HPDE6-E6E7 (cell line): ENCODE measurements at regions not wholly inside any gene's neighbourhood (a gene's known extent, or its start where the extent isn't known, plus 50 kb on each side); places are given as distances from the start of the nearest gene placed in this dataset.
A peak's percentile ranks its signal among the peaks of the same experiment; 100 is the strongest.

Experiments
- DNase-seq: peaks from one replicate; pipeline ENCODE4 v3.0.0; 2011; ENCODE audit warnings: missing footprints; ENCODE audit errors: extremely low spot score

DNA sequence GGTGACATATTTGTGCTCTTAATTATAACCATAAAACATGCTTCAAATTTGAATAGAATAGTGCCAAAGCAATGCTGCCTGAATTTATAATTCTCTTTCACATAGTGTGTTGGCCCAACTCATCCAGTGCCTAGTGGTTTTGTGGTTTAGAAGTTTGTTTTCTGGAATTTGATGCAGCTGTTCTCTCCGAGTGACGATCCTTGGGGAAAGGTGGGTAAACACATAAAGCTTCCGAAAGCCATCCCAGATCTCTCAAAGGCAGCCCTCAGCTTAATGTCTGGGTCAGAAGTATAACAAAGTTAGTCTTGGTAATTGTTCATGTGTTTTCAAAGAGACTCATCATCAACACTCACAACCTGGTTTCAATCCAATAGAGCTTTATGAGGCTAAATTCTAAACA, 235.6 kb upstream of the CDH2 start:
- no peak for DNase-seq

DNA sequence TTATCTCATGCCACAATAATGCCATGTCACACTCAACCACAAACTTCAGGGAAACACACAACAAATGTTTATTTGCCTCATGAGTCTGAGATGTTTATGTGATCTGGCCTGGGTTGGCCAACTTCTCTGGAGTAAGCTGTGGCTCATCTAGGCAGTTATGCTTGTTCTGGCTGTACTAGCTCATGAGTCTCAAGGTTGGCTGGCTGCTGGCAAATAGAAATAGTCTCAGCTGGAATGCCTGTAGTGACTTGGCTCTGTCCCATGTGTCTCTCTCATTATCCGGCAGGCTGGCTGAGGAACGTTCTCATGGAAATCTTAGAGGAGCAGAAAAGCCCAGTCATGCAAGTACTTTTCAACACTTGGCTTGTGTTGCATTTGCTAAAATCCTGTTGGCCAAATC, 234.9 kb upstream of the CDH2 start:
- no peak for DNase-seq

DNA sequence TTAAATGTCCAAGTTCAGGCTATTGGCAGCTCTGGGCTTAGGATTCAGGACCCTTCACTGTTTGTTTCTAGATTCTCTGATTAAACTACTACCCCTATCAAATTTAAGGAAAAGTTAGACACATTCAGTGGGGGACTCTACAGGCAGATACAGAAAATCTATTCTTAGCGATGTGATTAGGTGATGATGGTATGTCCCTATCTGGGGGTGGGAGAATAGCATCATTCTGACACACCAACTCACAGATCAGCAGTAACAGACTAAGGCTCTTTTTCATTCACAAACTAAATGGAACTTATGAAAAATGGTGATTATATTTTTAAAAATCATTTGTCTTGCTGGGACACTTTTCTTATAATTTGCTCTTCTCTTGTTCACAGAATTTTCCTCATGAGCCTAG, 232.9 kb upstream of the CDH2 start:
- no peak for DNase-seq

DNA sequence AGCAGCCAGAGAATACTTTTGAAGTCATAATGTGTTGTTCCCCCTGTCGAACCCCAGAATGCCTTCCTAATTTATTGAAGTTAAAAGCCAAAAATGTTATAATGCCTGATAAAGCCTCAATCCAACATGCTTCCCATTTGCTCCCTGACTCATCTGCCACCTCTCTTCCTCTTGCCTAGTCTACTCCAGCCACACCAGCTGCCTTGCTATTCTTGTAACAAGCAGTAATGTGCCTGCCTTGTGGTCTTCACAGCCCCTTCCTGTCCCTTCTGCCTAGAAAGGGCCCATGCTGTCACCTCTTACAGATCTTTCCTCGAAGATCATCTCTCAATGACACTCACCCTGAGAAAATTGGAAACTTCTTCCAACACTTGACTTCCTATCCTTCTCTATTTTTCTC, 231.6 kb upstream of the CDH2 start:
- DNase-seq, result no peak

DNA sequence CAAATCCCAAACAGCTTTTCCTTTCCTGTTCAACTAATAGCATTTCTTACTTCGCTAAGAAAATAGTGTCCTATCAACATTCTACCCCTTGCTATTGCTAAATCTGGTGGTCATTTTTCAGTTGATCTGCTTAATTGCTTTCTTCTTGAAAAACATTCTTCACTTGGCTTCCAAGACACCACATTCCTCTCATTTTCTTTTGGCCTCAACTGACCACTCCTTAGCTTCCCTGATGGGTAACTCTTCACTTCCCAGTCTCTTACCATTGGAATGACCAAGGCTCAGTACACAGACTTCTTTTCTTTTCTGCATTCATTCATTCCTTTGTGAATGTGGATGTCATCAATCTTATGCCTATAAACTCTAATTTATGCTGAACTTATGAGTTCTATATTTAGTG, 230.8 kb upstream of the CDH2 start:
- DNase-seq, result no peak

DNA sequence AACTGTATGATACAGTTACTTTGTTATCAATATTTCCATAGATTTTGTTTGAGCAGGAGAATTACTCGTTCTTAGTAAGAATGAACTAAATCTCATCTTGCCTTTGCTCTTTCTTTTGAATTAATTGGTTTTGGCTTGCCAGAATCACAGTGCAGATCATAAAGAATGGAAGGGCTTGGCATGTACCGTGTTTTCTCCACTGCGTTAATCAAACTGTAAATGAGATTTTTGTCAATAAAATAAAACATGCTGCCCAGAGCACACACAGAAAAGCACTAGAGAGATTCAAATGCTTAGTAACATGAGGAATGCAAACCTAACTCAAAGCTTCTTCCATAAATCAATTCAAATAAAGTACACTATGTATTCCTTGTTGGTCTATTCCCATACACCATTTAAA, 229.6 kb upstream of the CDH2 start:
- DNase-seq, result no peak

DNA sequence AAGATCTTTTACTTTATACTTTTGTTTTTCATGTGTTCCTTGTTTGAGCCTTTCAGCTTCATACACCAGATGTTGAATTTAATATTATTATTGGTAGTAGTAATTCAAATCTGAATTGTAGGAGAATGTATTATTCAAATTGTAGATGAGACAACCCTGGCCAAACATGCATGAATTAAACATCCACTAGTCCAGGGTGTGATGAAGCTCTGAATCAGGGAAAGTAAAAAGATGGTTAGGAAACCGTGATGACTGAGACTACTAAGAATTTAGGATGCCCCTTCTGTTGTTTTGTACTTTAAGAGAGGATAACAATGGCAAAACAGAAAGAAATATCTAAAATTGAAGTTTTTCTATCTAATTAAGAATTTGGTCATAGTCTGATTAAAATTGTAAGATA, 227.8 kb upstream of the CDH2 start:
- DNase-seq, result no peak

DNA sequence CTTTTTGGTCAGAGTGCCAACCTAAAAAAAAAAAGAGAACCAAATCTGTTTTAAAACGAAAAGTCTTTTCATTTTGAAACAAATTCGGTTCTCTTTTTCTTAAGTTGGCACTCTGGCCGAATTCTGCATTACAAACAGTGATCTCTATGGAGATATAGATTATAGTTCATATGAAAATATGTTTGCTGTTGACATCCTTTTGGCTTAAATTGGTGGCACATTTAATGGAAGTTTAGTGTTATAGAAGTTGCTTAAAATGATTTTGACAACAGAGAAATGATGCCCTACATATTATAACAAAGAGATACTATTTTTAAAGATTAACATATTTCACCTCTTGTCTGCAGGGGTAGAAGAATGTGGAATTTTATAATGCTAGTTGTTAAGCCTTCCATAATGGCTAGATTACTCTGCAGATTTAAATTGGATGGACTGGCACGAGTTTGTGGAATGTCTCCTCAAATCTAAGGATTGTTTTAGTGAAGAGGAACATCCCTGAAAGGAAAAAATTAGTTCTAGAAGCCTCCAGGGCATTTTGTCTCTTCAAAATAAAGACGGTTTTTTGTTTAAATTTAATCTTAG, 222.9 kb upstream of the CDH2 start:
- DNase-seq, result no peak

DNA sequence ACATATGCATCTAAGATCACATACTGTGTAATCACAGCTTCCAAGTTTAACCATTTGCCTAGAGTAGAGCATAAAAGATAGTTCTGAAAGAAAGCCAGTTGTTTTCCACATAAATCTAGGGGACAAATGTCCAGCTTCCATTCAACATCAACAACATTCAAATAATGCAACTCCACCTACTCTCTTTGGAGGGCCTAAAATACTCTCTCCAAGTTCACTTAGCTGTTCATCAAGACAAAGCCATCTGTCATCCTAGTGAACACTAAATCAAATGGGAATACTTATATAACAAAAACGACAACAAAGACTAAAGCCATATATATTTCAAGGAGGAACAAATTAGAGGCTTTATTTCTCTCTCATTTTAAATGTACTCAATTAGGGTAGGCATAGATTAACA, 221.5 kb upstream of the CDH2 start:
- no peak for DNase-seq

DNA sequence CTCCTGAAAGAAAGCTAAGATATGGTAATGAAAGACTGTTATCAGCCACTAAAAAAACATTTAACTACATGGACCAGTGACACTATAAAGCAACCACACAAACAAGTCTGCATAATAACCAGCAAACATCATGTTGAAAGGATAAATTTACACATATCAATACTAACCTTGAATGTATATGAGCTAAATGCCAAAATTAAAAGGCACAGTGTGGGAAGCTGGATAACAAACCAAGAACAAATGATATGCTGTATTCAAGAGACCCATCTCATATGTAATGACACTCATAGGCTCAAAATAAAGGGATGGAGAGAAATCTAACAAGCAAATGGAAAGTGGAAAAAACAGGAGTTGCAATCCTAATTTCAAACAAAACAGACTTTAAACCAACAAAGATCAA, 213.1 kb upstream of the CDH2 start:
- DNase-seq, result no peak

DNA sequence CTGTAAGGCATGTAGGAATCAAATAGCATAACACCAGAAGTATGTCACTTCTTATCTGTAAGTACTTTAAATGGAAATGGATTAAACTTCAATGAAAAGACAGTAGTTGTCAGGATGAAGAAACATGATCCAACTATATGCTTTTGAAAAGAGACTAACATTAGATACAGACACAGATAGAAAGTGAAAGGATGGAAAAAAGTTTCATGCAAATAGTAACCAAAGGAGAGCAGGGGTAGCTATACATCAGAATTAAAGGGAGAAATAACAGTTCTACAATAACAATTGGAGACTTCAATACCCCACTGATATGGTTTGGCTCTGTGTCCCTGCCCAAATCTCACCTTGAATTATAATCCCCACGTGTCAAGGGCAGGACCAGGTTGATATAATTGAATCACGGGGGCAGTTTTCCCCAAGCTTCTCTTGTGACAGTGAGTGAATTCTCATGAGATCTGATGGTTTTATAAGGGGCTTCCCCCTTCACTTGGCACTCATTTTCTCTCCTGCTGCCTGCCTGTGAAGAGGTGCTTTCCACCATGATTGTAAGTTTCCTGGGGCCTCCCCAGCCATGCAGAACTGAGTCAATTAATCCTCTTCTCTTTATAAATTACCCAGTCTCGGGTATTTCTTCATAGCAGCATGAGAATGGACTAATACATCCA, 205.4 kb upstream of the CDH2 start:
- no peak for DNase-seq

DNA sequence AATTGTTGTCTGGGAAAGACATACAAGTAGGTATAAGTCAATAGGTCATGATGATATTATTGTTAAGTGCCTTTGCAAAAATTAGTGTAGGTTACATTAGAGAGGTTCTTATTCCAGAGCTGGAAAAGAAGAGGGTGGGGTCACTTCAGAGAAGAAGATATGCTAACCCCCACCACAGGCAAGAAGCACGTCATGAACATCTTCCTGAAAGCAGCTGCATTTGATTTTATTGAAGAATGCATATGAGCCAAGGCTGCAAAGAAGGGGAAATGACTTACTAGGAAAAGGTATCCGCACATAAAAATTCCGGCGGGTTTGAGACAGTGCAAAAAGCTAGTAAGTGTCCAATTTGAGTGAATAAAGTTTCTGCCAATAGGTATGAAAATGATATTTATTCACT, 195.3 kb upstream of the CDH2 start:
- no peak for DNase-seq

DNA sequence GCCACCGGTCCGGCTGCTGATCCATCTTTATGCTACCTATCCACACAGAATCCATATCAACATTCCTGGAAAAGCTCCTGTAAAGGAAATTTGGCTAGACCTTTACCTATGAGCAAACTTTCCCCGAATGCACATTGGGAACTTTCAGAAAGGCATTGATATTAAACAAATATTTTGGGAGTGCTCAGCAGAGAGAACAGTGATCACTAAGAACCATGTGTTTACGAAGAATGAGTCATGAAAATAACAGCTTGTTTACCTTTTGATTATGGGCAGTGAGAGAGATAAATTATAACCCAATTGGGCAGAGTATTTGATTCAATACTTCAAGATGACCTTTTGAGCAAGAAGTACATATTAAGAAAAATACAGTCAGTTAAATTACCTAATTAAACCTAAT, 189.7 kb upstream of the CDH2 start:
- DNase-seq, result no peak

DNA sequence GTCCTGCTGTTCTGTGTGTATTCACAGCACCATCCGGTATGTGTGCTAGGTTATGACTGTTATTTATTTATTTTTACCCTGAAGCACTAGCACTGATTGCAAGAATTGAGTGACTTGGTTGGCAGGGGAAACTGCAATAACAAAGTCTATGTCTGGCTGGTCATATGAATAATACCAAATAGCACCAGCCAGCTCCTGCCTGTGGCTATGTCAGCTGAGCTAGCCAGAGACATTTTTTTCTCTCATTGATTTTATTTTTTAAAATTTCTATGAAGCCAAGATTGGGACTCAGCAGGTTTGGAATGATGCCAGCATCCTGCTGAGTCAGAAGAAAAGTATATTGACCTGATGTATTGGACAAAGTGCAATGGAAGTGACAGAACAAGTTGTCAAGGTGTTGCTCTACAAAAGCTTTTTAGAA, 188.5 kb upstream of the CDH2 start:
- DNase-seq, result peak; percentile 48

DNA sequence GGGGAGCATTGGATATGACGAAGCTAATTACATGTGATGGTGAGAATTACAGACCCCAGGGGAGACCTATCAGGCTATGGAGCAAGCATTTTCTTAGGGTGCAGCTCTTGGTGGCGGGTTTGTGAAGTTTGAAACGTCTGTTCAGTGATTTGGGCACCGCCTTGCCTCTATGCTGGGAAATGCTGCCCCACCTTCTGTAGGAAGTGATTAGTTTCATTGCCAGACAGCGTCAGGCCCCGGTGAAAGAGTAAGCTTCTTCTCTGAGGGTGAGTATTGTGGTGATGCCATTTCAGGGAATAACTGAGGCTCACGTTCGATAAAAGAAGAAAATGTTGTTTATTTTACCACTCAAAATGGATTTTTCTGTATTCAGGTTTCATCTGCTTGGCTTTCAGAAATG, 186.2 kb upstream of the CDH2 start:
- DNase-seq, result no peak

DNA sequence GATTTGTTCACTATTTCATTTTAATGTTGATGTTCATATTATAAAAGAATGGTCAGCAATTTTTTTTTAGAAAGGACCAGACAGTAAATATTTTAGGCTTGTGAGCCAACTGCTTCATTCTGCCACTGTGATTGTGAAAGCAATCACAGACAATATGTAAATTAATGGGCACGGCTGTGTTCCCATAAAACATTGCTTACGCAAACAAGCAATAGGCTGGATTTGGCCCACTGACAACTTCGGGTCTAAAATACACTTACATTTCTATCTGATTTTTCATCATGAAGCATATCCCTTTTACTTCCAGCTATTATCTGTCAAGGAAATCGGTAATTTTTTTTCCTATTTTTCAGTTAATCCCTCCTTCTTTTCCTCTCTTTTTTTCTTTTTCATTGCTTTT, 182.2 kb upstream of the CDH2 start:
- no peak for DNase-seq

DNA sequence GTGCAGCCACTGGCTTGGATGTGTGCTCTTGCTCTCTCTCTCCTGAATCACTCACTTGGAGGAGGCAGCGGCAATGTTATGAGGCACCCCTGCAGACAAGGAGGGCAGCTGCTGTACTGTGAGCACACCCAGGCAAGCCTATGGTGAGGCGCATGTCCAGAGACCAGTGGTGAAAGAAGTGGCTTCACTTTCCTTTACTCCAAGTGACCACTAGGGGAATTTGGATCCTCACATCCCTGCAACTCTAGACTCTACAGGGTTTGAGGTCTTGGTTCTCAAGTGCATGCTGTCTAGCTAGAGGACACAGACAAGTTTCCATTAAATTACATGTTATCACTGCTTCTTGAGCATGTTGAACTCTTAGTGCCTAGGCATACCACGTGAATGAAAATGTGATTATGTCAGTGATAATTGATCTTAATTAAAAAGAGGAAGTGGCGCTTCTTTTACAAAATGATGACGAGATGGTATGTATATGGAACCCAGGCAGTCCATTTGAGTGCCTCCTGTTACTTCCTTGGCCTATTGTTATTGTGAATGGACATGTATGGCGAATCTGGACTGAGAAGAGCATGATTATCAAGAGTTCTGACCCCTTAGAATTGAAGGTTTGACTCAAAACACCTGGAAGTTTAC, 181.0 kb upstream of the CDH2 start:
- no peak for DNase-seq

DNA sequence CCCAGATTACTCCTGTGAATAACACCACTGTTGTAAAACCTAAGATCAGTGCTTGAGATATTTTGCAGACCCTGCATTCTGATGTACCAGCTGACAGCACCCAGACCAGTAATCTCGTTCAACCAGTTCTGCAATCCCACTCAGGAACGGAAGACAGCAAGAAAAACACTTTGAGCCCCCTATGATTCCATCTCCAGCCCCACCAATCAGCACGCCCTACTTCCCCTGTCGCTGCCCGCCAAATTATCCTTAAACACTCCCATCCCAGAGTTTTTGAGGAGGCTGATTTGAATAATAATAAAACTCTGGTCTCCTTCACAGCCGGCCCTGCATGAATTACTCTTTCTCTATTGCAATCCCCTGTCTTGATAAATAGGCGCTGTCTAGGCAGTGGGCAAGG, 173.9 kb upstream of the CDH2 start:
- no peak for DNase-seq

DNA sequence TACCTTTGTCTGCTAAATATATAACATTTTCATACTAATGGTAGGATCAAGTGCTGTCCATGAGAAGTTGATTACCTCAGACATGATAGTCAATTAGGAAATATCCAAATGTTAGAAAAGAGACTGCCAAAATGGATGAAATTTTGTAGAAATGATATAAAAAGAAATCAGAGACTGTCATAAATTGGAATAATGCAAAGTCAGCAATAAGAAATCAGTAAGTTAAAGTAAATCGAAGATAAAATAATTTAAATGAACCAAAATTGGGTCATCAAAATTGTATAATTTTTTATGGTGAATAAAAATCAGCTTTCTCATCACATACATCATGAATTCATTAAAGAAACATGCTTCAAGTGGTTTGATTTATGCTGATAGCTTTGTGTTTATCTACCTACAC, 165.3 kb upstream of the CDH2 start:
- DNase-seq, result no peak

DNA sequence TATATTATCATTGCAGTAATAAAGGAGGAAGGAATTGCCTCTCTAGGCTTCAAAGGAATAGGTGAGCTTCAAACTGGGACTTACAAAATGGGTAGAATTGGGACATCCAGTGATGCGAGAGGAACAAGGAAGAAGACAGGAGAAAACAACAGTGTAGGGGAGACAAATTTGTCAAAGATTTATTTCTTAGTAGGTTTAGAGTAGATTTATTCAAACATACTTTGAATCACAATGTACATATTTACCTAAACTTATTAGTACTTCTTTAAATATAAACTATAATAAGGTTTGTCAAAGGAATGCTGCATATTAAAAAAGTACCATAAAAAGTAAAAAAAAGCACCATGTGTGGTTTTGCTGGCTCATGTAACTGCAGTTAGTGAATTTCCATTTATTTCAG, 161.4 kb upstream of the CDH2 start:
- no peak for DNase-seq

DNA sequence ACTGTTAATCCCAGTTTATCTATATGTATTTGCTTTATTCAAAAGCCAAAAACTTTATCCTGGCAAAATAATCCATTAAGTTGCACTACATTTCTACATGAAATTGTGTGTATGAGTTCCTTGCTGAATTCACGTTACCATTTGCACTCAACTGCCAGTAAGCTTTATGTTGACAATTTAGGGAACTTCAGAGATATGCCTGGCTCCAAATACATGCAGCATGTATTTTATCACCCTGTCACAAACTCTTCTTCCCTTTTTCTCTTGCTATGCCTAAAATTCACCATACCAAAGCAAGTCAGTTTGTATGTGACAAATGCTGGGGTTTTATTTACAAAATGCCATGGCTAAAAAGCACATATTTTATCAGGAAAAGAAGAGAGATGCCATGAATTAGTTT, 157.6 kb upstream of the CDH2 start:
- DNase-seq, result no peak

DNA sequence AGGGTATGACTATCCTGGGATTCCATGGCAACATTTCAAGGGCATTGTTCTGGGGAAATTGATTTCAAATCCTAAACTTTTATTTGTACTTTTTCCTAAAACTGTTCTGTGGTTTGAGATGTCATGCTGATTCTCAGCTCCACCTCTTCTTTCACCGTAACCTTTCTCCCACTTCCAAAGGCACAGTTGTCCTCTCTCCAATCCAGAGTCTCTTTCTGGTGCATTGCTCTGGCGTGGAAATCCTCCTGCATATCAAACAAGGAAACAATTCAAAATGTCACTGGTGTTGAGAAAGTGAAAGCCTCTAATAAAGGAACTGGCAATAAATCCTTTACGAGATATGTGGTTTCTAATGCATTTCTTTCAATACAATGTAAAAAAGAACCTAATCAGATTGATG, 155.1 kb upstream of the CDH2 start:
- no peak for DNase-seq

DNA sequence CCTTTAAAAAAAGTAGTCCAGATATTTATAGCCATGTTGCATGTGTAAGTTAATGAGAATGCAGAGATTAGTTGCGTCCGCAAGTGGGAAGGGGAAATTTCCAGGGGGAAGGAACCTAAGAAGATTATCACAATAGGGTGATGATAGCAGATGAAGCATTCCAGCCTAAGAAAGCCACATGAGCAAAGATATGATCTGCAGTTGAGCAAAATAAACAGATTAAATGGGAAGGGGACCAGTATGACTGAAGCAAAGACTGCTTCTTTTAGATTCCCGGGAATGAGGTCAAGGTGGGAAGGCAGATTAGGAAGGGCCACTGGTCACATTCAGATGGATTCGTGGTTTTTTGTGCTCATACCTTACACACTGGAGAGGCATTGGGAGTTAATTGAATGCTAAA, 154.6 kb upstream of the CDH2 start:
- no peak for DNase-seq

DNA sequence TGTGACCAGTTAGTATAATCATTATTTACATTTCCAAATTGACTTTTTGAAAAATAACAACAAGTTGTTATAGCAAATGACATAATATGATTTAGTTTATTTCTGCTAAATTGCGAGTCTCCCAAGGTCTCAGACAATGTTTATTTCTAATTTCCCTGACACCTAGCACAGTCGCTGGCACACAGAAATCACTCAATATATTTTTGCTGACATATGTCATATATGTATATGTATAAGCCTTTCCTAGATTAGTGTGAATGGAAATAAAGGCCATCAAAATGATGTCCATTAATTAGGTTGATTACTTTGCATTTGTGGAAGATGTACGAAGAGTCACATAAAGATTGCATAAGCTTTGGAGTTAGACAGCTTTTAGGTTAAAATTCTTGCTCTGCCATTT, 136.7 kb upstream of the CDH2 start:
- no peak for DNase-seq
